ELR (cell line): ENCODE measurements at regions not wholly inside any gene's neighbourhood (a gene's known extent, or its start where the extent isn't known, plus 50 kb on each side); places are given as distances from the start of the nearest gene placed in this dataset.

Experiments
- DNase-seq: peaks from one replicate; pipeline ENCODE4 v3.0.0-alpha.2; 2015; ENCODE audit warnings: low read depth

- no peak for DNase-seq
Observed at GRCh38 chr2:64369706-64370105, 84.3 kb upstream of the LGALSL start.

- DNase-seq = no peak
Observed at GRCh38 chr2:64371727-64372126, 82.2 kb upstream of the LGALSL start.

- no peak for DNase-seq
Observed at GRCh38 chr2:64374686-64375085, 79.3 kb upstream of the LGALSL start.

DNA sequence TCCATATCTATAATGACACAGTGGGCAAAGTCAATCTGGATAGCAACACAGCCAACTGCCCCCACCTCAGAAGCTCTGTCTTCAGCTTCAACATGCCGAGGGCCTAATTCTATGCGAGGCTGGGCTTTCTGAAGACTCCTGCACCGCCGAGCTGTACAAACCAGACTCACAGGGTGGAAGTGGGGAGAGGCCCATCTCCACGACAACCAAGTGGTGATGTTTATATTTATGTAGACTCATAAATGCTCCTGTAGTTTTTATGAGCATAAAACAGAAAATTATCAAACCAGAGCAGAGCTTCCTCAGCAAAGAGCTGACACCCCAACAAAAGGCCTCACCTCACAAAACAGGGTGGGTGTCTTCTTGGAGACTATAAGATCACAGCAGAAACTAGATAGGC lies 77.0 kb upstream of the LGALSL start:
- no peak for DNase-seq

DNA sequence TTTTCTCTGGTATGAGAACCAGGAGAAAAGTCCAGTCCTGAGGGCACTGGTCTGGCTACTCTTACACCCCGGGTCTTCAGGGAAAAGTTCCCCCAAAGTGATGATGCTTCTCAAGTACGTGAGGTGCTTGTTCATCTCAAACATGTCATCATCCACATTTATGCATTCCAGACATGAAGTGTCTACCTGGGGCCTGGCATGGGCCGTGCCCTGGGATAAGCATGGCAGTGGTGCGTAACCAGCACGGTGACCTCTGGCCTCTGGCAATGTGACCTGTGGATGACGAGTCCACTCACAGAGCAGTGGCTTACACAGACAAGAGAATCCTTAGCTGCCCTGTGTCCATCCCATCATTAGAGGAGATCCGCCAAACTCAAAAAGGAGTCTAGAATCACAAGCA lies 74.8 kb upstream of the LGALSL start:
- no peak for DNase-seq

DNA sequence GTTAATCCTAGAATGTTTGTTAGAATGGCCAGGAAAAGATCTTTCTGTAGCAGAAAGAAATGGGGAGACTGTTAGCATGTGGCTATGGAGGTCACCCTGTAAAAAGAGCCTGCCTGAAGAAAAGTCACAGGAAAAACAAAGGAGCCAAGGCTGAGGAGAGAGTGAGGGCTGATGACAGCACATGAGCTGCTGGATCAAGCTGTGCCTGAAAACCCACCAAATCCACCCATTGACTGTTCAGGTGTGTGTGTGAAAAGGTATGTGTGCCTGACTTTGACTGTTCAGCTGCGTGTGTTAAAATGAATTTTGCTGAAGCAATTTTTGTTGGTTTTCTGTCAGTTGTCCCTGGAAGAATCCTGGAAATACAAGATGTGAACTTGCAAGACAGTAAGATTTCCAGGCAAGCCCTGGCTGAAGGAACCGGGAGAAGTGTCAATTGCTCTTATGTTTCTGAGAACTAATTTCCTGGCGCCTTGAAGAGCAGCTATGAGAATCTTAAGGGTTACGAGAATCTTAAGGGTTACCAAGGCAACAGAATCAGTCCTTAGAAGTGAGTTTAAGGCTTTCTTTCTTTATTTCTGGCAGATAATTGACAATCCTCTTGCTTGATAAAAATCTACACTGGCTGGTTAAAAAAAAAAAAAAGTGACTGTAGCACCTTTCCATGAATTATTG lies 73.0 kb upstream of the LGALSL start:
- no peak for DNase-seq

- no peak for DNase-seq
Observed at GRCh38 chr2:64383016-64383591, 70.9 kb upstream of the LGALSL start.

GRCh38 chr2:64383881-64384280 lies 70.1 kb upstream of the LGALSL start:
- no peak for DNase-seq

DNA sequence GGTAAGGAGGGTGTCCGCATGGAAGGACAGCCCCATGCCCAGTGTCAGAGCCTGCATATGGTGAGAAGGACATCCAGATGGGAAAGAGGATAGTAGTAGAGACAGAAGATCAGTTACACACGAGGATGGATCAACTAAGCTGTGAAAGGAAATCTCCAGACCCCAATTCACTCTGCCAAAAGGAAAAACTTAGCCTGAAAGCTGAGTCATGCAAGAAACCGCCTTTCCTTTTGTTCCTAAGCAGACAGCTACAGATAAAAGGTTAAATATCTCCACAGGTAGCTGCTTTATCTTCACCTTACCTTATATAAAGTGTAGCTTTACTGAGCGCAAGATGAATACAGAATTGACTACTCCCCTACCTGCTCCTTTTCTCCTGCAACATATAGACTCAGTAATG lies 67.3 kb upstream of the LGALSL start:
- DNase-seq = no peak

GRCh38 chr2:64390586-64390985 lies 63.4 kb upstream of the LGALSL start:
- no peak for DNase-seq

DNA sequence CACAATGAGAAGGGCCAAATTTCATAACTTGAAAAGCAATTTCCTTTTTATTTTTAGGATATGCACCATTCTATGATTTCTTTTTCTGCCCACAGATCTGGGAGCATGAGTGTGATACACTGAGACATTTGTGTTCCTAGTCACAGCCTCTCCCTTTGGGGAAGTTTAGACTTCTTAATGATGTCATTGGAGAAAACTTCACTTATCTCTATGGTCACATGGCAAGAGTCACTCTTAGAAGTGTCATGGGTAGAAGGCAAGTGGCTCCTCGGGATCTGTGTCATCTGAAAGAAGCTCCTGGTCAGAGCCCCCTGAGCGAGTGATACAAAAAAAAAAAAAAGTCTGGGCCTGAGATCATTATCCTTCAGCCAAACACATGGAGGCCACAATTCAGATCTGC lies 62.5 kb upstream of the LGALSL start:
- peak; percentile 34 for DNase-seq

GRCh38 chr2:64391940-64392339 lies 62.0 kb upstream of the LGALSL start:
- no peak for DNase-seq

DNA sequence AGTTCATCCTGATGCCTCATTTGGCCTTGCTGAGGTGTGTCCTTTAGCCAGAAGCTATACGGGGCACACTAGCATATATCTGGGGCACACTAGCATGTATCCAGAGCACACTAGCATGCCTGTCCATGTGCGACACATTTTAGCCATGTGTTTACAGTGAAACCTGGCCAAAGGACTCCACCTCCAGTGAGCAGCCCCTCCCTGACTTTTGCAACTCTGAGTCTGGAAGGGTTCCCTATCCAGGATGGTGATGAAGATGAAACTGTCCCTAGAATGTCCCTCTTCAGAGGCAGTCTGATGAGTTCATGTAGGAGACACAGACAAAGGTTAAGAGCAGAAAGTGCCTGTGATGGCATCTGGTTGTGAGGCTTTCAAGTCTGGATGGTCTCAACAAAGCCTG lies 61.4 kb upstream of the LGALSL start:
- no peak for DNase-seq

DNA sequence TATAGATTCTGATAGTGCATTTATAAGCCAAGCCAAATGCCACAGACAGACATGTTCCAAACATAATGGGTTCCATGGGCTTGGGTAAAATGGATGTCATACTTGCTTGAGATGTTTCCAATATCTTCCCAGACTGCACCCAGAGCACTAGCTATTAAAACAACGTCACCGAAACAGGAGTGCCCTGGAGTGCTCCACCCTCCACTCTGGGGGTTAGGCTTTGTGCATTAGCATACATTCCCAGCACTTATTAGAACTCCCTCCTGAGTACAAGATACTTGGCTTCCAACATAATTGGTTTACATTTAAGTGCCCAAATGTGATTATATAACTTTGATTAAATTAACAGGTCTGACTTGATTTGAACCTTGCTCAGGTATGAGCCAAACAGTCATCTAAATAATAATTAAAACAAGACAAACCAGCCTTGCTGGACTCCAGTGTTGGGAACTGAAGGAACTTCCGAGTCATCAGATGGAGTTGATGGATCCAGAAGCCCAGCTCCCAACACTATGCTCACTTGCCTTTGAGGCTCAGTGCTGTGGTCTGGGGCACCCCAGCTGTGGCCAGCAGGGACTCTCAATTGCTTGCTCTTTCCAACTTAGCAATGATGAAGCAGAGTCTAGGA lies 60.5 kb upstream of the LGALSL start:
- DNase-seq = no peak

- no peak for DNase-seq
Observed at GRCh38 chr2:64394153-64394552, 59.8 kb upstream of the LGALSL start.

GRCh38 chr2:64396001-64396400 lies 58.0 kb upstream of the LGALSL start:
- DNase-seq = no peak

- DNase-seq = no peak
Observed at GRCh38 chr2:64396551-64396950, 57.4 kb upstream of the LGALSL start.

DNA sequence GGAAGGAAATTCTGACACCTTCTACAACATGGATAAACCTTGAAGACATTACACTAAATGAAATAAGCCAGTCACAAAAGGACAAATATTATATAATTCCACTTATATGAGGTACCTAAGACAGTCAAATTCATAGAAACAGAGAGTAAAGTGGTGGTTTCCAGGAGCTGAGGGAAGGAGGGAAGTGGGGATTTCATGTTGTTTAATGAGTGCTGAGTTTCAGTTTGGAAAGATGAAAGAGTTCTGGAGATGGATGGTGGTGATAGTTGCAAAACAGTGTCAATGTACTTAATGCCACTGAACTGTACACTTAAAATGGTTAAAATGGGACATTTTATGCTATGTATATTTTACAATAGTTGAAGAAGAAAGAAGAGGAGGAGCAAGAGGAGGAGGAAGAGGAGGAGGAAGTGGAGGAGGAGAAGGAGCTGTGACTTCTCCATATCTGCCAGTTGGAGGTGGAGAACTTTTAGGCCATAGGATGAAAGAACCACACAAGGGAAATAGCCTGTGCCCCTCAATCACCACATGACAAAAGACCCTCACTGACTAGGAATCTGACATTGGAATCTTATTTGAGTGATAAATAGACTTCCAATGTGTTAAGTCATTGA lies 55.3 kb upstream of the LGALSL start:
- no peak for DNase-seq

DNA sequence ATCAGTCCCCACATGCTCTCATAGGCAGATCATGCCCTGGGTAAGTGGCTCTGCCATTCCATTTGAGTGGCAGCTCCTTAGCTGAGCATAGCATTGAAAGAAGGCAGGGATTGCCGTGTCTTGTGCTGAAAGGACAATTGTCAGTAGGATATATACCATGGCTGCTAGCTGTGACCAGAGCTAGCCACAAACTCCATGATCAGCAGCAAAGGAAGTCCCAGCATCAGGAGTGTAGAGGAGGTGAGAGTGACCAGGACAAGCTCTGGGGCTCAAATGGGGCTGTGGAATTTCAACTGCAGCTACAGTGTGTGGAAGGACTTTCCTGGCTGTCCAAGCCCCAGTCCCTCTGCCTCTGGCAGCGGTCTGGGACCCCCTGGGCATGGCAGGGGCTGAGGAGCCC lies 54.4 kb upstream of the LGALSL start:
- no peak for DNase-seq

DNA sequence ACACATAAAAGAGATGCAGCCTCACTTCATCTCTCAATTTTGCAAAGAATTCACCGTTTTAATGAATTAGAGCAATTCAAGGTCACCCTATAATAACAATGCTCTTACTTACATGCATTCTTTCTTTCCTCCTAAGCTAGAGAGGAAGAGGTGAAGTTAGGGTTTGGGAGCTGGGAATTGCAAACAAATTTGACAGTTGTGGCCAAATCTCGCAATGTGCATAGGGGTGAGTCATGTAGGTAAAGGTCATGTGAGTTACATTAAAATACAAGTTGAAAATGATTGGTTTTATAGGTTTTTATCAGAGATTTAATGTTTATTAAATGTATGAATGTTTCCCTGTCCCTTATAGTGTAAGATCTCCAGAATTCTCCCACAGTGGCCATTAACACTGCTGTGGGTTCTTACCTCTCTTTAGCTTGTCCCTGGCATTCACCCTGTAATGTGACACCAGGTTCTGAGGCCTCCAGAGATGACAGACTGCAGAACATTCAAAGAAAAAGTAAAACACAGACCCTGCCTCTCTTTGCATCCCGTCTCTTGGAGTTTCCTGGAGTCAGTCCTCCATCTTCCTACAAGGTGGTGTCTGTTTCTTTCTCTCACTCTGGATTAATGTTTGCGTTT lies 53.7 kb upstream of the LGALSL start:
- no peak for DNase-seq

DNA sequence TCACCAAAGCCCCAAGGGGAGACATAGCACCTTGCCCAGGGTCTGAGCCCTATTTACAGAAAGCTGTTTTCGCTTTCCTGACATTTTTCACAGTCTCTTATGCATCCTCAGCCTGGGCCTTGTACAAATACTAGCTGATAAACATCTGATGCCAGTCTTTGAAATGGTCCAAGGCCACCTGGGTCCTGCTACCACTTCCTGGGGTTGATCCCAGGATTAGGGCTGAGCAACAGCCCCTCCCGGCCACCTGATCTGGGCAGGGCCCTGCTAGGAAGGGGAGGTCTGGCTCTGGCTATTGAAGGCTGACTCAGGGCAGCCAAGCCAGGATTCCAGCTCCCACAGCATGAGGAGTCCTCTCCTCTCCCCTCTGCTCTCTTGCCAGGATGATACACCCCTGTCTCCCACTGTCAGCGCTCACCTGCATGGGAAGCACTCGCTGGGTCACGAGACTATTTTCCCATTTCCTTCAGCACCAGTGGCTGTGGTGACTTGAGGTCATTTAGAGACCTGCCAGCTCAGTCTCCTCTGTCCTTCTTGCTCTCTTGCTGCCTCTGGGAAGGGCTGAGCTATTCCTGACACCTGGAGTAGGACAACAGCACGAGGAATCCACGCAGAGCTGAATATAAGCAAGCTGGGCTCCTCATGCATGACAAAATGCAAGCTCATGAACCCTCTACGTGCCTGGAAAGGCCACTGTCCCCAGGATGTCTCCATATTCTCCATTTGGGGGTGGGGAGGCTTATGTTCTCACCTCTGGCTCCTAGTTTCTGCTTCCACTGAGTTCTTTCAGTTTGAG lies 53.0 kb upstream of the LGALSL start:
- no peak for DNase-seq

DNA sequence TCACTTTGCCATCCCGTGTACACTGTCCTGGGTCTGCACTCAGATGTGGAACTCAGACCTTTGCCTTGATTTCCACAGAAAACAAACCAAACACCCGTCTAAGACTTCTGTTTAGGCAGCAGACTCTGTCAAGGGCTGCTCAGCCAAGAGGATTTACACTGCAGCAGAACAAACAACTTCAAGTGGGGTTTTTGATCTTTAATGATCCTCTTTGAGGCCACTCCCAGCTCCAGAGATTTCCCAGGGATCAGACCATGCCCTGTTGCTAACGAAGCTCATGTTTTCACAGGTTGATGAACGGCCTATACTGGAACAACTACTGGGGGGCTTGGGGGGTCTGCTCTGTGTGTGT lies 52.5 kb upstream of the LGALSL start:
- DNase-seq = no peak
